Activated CD8-positive, alpha-beta memory T cell treated with anti-CD3 and anti-CD28 coated beads, Interleukin-2, amount 10 ng/mL, durations not matched to agents 7 days and 5 days (primary cell): ENCODE measurements at regions not wholly inside any gene's neighbourhood (a gene's known extent, or its start where the extent isn't known, plus 50 kb on each side); places are given as distances from the start of the nearest gene placed in this dataset.

ENCODE experiments used
- ATAC-seq: fragments of 150-1000 bp; cut with Tn5 transposase; one replicate; pipeline ENCODE4 v1.10.0; 2021; ENCODE audit warnings: moderate library complexity
- CTCF ChIA-PET: fragments of 350-600 bp; sonication (Branson Sonifier 250); formaldehyde crosslinking; loops from one replicate; lab custom pipeline; 2021; ENCODE audit warnings: antibody characterized with exemption; lab: Charles Lee
- DNase-seq: peaks from one replicate; pipeline ENCODE4 v3.0.0-alpha.2; 2020
- H3K27ac Mint-ChIP-seq: one replicate; pipeline ENCODE4 v1.8.0; 2021; ENCODE audit warnings: mild to moderate bottlenecking, mixed read lengths
- H3K27me3 Mint-ChIP-seq: one replicate; pipeline ENCODE4 v1.8.0; 2021; ENCODE audit warnings: mixed read lengths
- H3K36me3 Mint-ChIP-seq: one replicate; pipeline ENCODE4 v1.8.0; 2021; ENCODE audit warnings: mild to moderate bottlenecking, mixed read lengths
- H3K4me1 Mint-ChIP-seq: one replicate; pipeline ENCODE4 v1.8.0; 2021; ENCODE audit warnings: mixed read lengths
- H3K4me3 Mint-ChIP-seq: one replicate; pipeline ENCODE4 v1.8.0; 2021; ENCODE audit warnings: mild to moderate bottlenecking, moderate library complexity, mixed read lengths
- H3K9me3 Mint-ChIP-seq: one replicate; pipeline ENCODE4 v1.8.0; 2022; ENCODE audit warnings: low read depth, mixed read lengths

DNA sequence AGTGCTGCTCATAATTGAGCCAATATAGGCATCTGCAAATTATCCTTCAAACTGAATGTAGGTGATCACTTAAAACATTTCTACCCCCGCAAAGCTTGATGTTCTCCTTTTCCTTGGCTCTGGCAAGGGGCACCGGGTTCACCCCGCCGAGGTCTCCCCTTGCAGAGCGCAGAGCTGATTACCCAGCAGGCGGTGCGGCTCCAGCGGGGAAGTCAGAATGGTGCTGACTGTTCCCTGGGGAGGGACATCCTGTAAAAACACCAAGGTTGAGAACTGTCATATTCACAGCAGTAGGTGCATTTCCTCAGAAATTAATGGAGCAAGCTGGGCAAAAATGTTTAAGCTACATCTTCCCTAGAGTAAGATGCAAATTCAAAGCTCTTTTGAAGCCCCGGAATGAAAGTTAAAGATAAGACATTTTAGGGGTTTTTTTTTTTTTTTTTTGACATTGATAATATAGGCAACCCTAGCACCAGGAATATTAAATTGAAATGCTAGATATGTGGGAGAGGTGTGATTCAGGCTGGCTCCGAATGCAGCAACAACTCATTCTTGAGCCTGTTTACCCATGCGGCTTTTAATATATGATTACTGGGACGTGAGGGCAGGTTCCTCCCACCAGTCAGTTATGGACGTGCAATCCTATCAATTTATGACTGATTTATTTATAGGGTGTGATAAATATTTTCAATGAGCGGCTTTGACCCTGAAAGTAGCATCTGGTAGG lies 767.3 kb upstream of the TENM3 start:
- Mint-ChIP-seq H3K4me1 (no peaks in the 10 kb centered on the region), H3K27ac (no peak overlapping the region), H3K27me3 (no peaks in the 10 kb centered on the region), H3K36me3 (no peaks in the 10 kb centered on the region), H3K4me3 (no peak overlapping the region), H3K9me3 (no peaks in the 10 kb centered on the region)
- CTCF ChIA-PET = no interaction called here
- ATAC-seq (no peak), DNase-seq (no peak)

DNA sequence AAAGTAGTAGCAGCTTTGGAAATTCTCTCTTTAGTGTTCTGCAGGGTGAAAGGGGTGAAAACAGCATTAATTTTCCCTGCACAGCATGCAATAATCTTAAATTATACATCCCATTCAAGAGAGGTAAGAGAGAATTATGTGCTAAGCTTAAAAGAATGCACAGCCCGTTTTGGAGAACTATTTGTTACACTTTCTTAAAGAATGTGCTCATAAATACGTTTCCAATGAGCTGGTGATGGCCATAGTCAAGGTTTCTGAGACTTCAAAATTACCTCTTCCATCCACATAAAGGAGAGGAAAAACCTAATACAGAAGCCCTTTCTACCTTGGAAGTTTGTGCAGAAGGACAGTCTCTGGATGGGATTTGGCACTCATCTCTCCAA lies 766.7 kb upstream of the TENM3 start:
- no peak for DNase-seq
- Mint-ChIP-seq H3K9me3 (no peaks in the 10 kb centered on the region), H3K27me3 (no peaks in the 10 kb centered on the region), H3K36me3 (no peaks in the 10 kb centered on the region), H3K27ac (no peak overlapping the region), H3K4me3 (no peak overlapping the region), H3K4me1 (no peaks in the 10 kb centered on the region)
- no peak for ATAC-seq
- CTCF ChIA-PET = no interaction called here

DNA sequence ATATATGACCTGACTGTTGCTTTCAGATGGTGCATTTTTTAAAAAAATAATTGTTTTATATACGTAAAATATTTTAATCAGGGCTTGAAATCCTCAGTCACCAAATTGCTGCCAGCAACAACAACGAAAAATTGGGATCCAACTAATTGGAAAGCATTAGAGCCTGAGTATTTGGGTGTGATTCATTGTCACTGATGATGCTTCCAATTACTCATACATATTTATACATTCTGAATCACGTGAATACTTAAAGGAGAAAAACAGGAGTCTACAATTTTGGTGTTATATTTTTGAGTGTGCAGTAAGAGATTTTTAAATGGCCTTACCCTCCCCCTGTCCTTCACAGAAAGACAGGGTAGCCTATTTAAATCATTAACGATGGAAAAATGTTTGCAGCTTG lies 765.6 kb upstream of the TENM3 start:
- DNase-seq = no peak
- Mint-ChIP-seq H3K27ac (no peak overlapping the region), H3K9me3 (no peaks in the 10 kb centered on the region), H3K4me1 (no peaks in the 10 kb centered on the region), H3K4me3 (no peak overlapping the region), H3K27me3 (no peaks in the 10 kb centered on the region), H3K36me3 (no peaks in the 10 kb centered on the region)
- CTCF ChIA-PET = no interaction called here
- no peak for ATAC-seq

DNA sequence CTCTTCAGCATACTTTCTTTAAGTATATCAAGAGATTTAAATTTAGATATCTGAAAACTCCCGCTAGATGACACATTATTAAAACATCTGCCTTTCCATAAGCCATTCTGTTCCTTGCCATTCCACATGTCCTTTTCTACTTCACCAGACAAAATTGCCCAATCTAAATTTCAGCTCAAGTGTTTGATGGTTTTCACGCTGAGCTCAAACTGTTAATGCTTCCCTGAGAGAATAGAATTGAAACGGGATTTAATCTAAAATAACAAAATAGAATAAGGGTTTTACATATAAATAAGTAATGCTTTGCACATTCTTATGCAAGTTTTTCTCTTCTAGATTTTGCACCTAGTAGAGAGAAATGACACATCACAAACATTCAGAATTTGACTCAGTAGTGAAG lies 764.5 kb upstream of the TENM3 start:
- Mint-ChIP-seq H3K9me3 (no peaks in the 10 kb centered on the region), H3K4me1 (no peaks in the 10 kb centered on the region), H3K36me3 (no peaks in the 10 kb centered on the region), H3K4me3 (no peak overlapping the region), H3K27ac (no peak overlapping the region), H3K27me3 (no peaks in the 10 kb centered on the region)
- DNase-seq (no peak), ATAC-seq (no peak)
- CTCF ChIA-PET = no interaction called here

DNA sequence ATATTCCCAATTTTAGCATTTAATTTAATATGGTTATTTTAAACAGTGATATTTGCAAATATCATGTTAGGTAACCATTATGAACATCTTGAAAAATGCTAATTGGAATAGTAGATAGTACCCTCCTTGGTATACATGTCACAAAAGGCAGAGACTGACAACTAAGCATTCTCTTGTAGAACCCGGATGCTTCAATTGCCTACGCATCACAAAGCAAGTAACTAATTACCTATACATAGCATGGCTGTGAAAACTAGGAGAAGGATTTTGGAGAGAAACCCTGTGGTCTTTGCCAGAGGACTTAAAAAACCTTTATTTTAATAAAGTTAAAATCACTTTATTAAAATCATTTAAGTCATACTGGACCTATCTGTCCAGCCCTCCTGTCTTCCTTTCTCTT lies 764.1 kb upstream of the TENM3 start:
- CTCF ChIA-PET = no interaction called here
- ATAC-seq = no peak
- Mint-ChIP-seq H3K27ac (no peak overlapping the region), H3K36me3 (no peaks in the 10 kb centered on the region), H3K4me3 (no peak overlapping the region), H3K27me3 (no peaks in the 10 kb centered on the region), H3K9me3 (no peaks in the 10 kb centered on the region), H3K4me1 (no peaks in the 10 kb centered on the region)
- DNase-seq = no peak

DNA sequence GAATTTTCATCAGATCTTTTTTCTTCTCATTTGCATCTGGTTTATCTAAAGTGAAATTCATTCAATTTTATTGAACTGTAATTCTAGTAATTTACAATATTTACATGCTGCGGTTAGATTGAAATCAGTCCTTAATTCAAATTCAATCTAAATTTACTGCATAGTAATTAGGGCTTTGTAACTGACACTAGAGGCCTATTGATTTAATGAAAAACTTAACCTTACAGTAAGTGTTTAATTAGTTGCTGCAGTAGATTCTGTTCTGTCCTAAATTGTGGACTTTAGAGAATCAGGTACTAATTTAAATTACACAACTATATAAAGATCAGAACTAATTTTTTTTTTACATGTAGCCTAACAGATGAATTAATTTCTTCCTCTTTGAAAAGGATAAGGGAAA lies 758.8 kb upstream of the TENM3 start:
- no peaks in the 10 kb centered on the region for H3K27me3 Mint-ChIP-seq
- no peaks in the 10 kb centered on the region for H3K4me1 Mint-ChIP-seq
- H3K9me3 Mint-ChIP-seq = no peaks in the 10 kb centered on the region
- H3K36me3 Mint-ChIP-seq = no peaks in the 10 kb centered on the region
- H3K4me3 Mint-ChIP-seq = no peak overlapping the region
- ATAC-seq = no peak
- H3K27ac Mint-ChIP-seq = no peak overlapping the region
- CTCF ChIA-PET = no interaction called here
- no peak for DNase-seq

DNA sequence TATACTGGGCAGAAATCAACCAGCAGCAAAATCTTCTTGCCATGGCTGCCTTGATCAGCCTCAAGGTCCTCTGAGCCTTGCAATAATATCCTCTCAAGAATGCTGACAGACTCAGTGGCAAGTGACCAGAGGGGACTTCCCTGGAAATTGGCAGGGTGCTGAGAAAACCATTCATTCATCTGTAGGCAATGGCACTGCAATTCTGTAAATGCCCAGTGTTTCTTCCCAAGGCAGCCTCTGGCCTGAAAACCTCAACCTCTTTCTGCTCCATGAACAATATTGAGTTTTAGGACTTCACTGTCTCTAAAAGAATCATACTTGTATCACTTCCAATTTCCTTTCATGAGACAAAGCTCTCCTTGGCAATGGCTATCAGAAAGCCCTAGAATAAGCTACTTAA lies 754.3 kb upstream of the TENM3 start:
- CTCF ChIA-PET = interaction anchor here (0.6 kb wide), 1 partner anchor 11 kb away, joined by 4 read pairs; no protein-coding TSS in a partner anchor
- no peaks in the 10 kb centered on the region for H3K36me3 Mint-ChIP-seq
- no peaks in the 10 kb centered on the region for H3K27me3 Mint-ChIP-seq
- no peaks in the 10 kb centered on the region for H3K4me1 Mint-ChIP-seq
- no peak overlapping the region for H3K4me3 Mint-ChIP-seq
- ATAC-seq (no peak), DNase-seq (no peak)
- no peaks in the 10 kb centered on the region for H3K9me3 Mint-ChIP-seq
- H3K27ac Mint-ChIP-seq = no peak overlapping the region

DNA sequence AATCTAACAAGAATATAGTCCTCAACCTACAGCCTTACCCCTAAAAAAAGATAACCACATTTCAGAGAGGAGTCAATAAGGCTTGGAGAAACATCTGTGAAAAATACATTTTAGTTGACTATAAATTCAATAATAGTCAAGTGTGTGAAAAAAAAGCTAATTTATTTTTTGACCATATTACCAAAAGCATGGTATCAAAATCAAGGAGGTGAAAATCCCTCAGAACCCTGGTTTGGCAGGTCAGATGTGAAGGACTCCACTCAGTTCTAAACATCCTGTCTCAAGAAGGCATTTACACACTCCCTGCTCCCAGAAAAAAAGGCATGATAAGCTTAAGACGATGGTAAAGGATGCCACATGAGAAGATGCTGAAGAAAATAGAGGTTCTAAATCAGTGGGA lies 745.1 kb upstream of the TENM3 start:
- Mint-ChIP-seq H3K4me1 (no peaks in the 10 kb centered on the region), H3K27me3 (no peaks in the 10 kb centered on the region), H3K36me3 (no peaks in the 10 kb centered on the region), H3K27ac (no peak overlapping the region), H3K9me3 (peaks cover 5% of the 10 kb centered on the region), H3K4me3 (no peak overlapping the region)
- ATAC-seq = no peak
- no peak for DNase-seq
- CTCF ChIA-PET = no interaction called here

DNA sequence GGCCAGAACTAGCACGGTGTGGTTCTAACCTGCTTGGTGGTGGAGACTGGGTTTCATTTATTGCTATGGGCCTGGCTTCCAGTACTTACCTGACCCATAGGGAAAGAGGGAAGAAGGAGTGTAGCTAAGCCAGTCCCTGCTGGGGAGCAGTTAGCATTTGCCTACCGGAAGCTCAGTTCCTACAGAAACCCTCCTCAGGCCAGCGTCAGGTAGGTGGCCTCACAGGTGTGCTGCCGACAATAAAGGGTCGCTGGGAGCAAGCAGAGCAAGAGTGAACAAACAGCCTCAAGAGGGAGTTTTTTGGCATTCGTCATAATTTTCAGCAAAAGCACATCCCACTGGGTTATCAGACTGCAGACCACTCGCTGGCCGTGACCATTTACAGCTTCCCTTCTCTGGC lies 740.6 kb upstream of the TENM3 start:
- CTCF ChIA-PET = no interaction called here
- Mint-ChIP-seq H3K27me3 (no peaks in the 10 kb centered on the region), H3K4me1 (no peaks in the 10 kb centered on the region), H3K27ac (no peak overlapping the region), H3K4me3 (no peak overlapping the region), H3K36me3 (no peaks in the 10 kb centered on the region), H3K9me3 (peaks cover 5% of the 10 kb centered on the region)
- DNase-seq (no peak), ATAC-seq (no peak)

DNA sequence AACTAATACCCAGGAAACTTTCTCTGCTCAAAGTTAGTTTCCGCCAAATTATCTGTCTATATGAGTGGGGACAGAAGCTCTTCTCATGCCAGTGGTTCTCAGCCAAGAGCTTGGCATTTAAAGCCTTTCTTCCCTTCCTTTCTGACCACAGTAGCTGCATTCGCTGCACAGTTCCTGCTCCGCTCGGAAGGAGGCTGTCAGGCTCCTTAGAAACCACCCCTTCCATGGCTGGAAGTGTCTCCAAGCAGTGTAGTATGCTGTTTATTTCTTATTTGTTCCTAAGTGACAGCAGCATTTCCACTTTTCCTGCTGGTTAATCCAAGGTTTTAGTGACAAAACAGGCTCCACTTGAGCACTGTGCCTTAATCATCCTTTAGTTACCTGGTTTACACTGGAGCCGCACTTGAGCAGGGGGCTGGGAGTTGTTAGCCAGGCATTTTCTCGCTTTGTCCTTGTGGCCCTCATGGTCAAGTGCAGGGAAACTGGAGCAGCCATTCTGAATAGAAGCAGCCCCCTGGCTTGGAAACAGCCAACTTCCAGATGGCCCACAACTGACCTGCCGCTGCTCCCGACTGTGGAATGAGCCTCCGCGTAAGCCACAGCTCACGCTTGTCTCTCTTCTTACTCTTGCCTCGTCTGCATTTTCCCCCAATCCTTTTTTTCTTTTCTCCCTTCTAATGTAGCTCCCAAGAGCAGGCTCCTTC lies 739.4 kb upstream of the TENM3 start:
- Mint-ChIP-seq H3K36me3 (no peaks in the 10 kb centered on the region), H3K9me3 (peaks cover 5% of the 10 kb centered on the region), H3K4me1 (no peaks in the 10 kb centered on the region), H3K4me3 (no peak overlapping the region), H3K27me3 (no peaks in the 10 kb centered on the region), H3K27ac (no peak overlapping the region)
- no peak for DNase-seq
- no peak for ATAC-seq
- CTCF ChIA-PET = no interaction called here

DNA sequence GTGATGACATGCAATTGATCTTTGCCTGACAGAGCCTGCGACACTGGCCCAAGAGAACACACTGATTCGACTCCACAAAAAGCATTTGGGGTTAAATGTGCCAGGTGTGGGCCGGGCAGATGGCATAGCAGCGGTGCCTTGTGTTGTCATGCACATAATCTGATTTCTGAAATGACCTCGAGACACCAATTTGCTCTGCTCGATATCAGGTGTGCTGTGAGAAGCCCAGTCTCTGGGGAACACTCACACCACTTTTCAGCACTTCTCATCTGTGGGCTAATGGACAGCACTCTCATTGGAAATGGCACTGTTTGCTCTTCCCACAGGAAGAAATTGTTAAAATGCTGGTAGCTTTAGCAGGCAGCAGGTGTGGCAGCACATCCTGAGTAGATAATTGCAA lies 738.3 kb upstream of the TENM3 start:
- Mint-ChIP-seq H3K4me1 (no peaks in the 10 kb centered on the region), H3K4me3 (no peak overlapping the region), H3K27ac (no peak overlapping the region), H3K9me3 (no peaks in the 10 kb centered on the region), H3K27me3 (no peaks in the 10 kb centered on the region), H3K36me3 (no peaks in the 10 kb centered on the region)
- no peak for ATAC-seq
- CTCF ChIA-PET = no interaction called here
- no peak for DNase-seq

DNA sequence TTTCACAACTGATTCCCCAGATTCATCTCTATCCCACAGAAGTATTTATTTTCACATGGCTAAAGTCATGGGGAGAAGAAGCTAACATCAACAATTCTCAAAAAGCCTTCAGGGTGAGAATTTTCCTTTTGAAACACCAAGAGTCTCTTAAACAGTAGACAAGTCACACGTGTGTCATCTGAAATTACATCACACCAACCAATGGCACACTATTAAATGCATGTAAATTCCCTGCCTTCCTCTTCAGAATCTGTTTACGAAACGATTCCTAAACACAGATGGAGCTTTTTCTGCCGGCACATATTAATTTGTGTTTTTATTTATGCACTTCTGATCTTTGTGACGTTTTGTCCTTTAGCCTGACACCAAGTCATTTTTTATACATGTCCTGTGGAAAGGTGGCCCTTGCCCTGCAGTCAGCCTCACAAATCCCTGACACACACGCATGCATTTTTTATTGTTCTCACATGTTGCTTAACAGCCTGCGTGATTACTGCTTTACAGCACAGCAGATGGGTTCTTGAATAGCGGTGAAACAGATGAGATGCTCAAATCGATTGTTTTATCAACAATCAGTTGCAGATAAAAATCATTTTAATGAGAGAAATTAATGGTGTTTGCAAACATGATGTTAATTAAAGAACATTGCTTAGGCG lies 735.9 kb upstream of the TENM3 start:
- Mint-ChIP-seq H3K27ac (no peak overlapping the region), H3K27me3 (no peaks in the 10 kb centered on the region), H3K36me3 (no peaks in the 10 kb centered on the region), H3K9me3 (no peaks in the 10 kb centered on the region), H3K4me3 (no peak overlapping the region), H3K4me1 (no peaks in the 10 kb centered on the region)
- ATAC-seq (no peak), DNase-seq (no peak)
- CTCF ChIA-PET = no interaction called here

DNA sequence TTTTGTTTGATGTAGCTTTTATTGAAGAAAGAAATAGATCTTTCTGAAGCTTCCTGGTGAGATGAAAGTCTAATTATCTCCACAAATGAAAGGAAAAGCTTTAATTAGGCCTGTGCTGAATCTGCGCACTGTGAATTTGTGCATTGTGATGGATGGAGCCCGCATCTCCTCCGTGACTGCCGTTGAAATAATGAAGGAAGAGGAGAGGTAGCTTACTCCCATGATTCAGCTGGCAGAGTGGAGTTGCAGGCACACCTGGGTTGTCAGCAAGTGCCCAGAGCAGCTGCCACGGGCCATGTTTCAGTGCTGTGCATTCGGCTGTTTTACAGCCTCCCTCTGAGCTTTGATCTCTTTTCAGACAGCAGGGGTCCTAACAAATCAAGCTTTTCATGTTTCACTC lies 735.3 kb upstream of the TENM3 start:
- no peak for DNase-seq
- Mint-ChIP-seq H3K4me1 (no peaks in the 10 kb centered on the region), H3K27ac (no peak overlapping the region), H3K9me3 (no peaks in the 10 kb centered on the region), H3K36me3 (no peaks in the 10 kb centered on the region), H3K4me3 (no peak overlapping the region), H3K27me3 (no peaks in the 10 kb centered on the region)
- CTCF ChIA-PET = no interaction called here
- ATAC-seq = no peak

DNA sequence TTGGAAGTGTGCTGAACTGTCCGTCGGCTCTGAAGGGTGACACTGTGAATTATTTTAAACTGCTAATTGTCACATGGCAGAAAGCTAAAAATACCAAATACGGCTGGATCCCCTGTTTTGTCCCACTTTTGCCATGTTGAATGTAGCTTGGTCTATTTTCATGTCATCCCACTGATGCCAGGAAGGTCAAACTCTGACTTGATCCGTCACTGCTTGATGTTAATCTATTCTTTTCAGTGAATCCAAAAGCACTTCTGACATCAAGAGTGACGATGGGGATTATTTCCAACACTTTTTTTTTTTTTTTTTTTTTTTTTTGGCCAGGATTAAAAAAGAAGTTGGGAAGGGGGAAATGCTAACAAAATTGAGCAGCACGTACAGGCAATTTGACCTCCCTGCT lies 734.6 kb upstream of the TENM3 start:
- no peak overlapping the region for H3K27ac Mint-ChIP-seq
- DNase-seq = no peak
- H3K36me3 Mint-ChIP-seq = no peaks in the 10 kb centered on the region
- ATAC-seq = no peak
- no peaks in the 10 kb centered on the region for H3K27me3 Mint-ChIP-seq
- H3K4me1 Mint-ChIP-seq = no peaks in the 10 kb centered on the region
- H3K9me3 Mint-ChIP-seq = no peaks in the 10 kb centered on the region
- CTCF ChIA-PET = no interaction called here
- no peak overlapping the region for H3K4me3 Mint-ChIP-seq
